H9 (cell line): ENCODE measurements at regions not wholly inside any gene's neighbourhood (a gene's known extent, or its start where the extent isn't known, plus 50 kb on each side); places are given as distances from the start of the nearest gene placed in this dataset.

Experiments used
- DNase-seq: peaks from one replicate; pipeline ENCODE4 v3.0.0-alpha.2; 2017
- H2AFZ ChIP-seq: one replicate; pipeline ENCODE4 v1.6.1; 2013; ENCODE audit warnings: mild to moderate bottlenecking, low read length, control low read depth, moderate library complexity
- H2AK5ac ChIP-seq: 2 replicates; pipeline ENCODE4 v1.6.1; 2013; ENCODE audit warnings: low read length, control low read depth, mixed read lengths; ENCODE audit not compliant: insufficient read length
- H2BK120ac ChIP-seq: one replicate; pipeline ENCODE4 v1.6.1; 2013; ENCODE audit warnings: low read depth, mild to moderate bottlenecking, low read length, control low read depth, inconsistent platforms; ENCODE audit not compliant: poor library complexity, severe bottlenecking
- H2BK12ac ChIP-seq: 2 replicates; pipeline ENCODE4 v1.6.1; 2013; ENCODE audit warnings: low read length, control low read depth, mixed read lengths, low read depth; ENCODE audit not compliant: insufficient read length
- H2BK15ac ChIP-seq: 2 replicates; pipeline ENCODE4 v1.6.1; 2013; ENCODE audit warnings: low read depth, low read length, control low read depth
- H2BK20ac ChIP-seq: one replicate; pipeline ENCODE4 v1.6.1; 2013; ENCODE audit warnings: low read depth, mild to moderate bottlenecking, low read length, control low read depth, inconsistent platforms; ENCODE audit not compliant: poor library complexity, severe bottlenecking
- H2BK5ac ChIP-seq: 2 replicates; pipeline ENCODE4 v1.6.1; 2013; ENCODE audit warnings: low read length, control low read depth, mixed read lengths; ENCODE audit not compliant: insufficient read length
- H3K14ac ChIP-seq: 2 replicates; pipeline ENCODE4 v1.6.1; 2013; ENCODE audit warnings: low read length, control low read depth; ENCODE audit not compliant: insufficient read depth
- H3K18ac ChIP-seq: 2 replicates; pipeline ENCODE4 v1.6.1; 2013; ENCODE audit warnings: low read depth, mild to moderate bottlenecking, mixed read lengths, low read length, control low read depth; ENCODE audit not compliant: insufficient read length
- H3K23ac ChIP-seq: 2 replicates; pipeline ENCODE4 v1.6.1; 2013; ENCODE audit warnings: low read length, control low read depth, mixed read lengths, low read depth; ENCODE audit not compliant: insufficient read length
- H3K23me2 ChIP-seq: 2 replicates; pipeline ENCODE4 v1.6.1; 2013; ENCODE audit warnings: low read depth, mild to moderate bottlenecking, mixed read lengths, low read length, control low read depth; ENCODE audit not compliant: insufficient read length, poor library complexity, severe bottlenecking
- H3K27ac ChIP-seq: 2 replicates; pipeline ENCODE4 v1.5.1; 2013; ENCODE audit warnings: low read length, control low read depth, mixed read lengths, low read depth; ENCODE audit not compliant: insufficient read length
- H3K27me3 ChIP-seq: 2 replicates; pipeline ENCODE4 v1.6.1; 2013; ENCODE audit warnings: low read length, control low read depth, inconsistent platforms; ENCODE audit not compliant: insufficient read depth
- H3K4ac ChIP-seq: 2 replicates; pipeline ENCODE4 v1.6.1; 2013; ENCODE audit warnings: low read depth, mild to moderate bottlenecking, control low read depth, inconsistent platforms, low read length, moderate library complexity
- H3K4me1 ChIP-seq: 2 replicates; pipeline ENCODE4 v1.6.1; 2013; ENCODE audit warnings: low read length, control low read depth, inconsistent platforms; ENCODE audit not compliant: insufficient read depth
- H3K4me2 ChIP-seq: 2 replicates; pipeline ENCODE4 v1.6.1; 2013; ENCODE audit warnings: low read length, control low read depth, mixed read lengths; ENCODE audit not compliant: insufficient read length, insufficient read depth
- H3K56ac ChIP-seq: 2 replicates; pipeline ENCODE4 v1.6.1; 2013; ENCODE audit warnings: low read depth, mild to moderate bottlenecking, mixed read lengths, low read length, control low read depth; ENCODE audit not compliant: insufficient read length
- H3K79me1 ChIP-seq: 2 replicates; pipeline ENCODE4 v1.6.1; 2013; ENCODE audit warnings: low read depth, mild to moderate bottlenecking, moderate library complexity, low read length, control low read depth, inconsistent platforms; ENCODE audit not compliant: insufficient read depth, poor library complexity, severe bottlenecking
- H3K79me2 ChIP-seq: 2 replicates; pipeline ENCODE4 v1.6.1; 2013; ENCODE audit warnings: low read length, control low read depth, inconsistent platforms; ENCODE audit not compliant: insufficient read depth
- H3K9ac ChIP-seq: 2 replicates; pipeline ENCODE4 v1.6.1; 2013; ENCODE audit warnings: low read length, control low read depth, mixed read lengths; ENCODE audit not compliant: insufficient read length; ENCODE audit errors: extremely low read depth
- H3K9me3 ChIP-seq: one replicate; pipeline ENCODE4 v1.6.1; 2013; ENCODE audit warnings: low read depth, low read length, inconsistent platforms; ENCODE audit not compliant: control insufficient read depth
- H3T11ph ChIP-seq: one replicate; pipeline ENCODE4 v1.6.1; 2013; ENCODE audit warnings: mild to moderate bottlenecking, low read length, control low read depth, inconsistent platforms
- H4K20me1 ChIP-seq: one replicate; pipeline ENCODE4 v1.6.1; 2013; ENCODE audit not compliant: control insufficient read depth, insufficient read length, insufficient read depth
- H4K5ac ChIP-seq: 2 replicates; pipeline ENCODE4 v1.6.1; 2013; ENCODE audit warnings: low read depth, mild to moderate bottlenecking, mixed read lengths, low read length, control low read depth; ENCODE audit not compliant: insufficient read length
- H4K8ac ChIP-seq: replicated peaks from 2 replicates; pipeline ENCODE4 v1.6.1; 2013; ENCODE audit warnings: low read length, control low read depth, mixed read lengths, low read depth; ENCODE audit not compliant: insufficient read length
- H4K91ac ChIP-seq: 2 replicates; pipeline ENCODE4 v1.6.1; 2013; ENCODE audit warnings: low read depth, mild to moderate bottlenecking, moderate library complexity, mixed read lengths, low read length, control low read depth; ENCODE audit not compliant: insufficient read length
- H3K27ac Mint-ChIP-seq, 3 experiments: 2 replicates in 2 of 3; 3 replicates in 1 of 3; pipeline ENCODE4 v1.8.0; 2020 to 2021; ENCODE audit warnings: mixed read lengths in 3 of 3, mild to moderate bottlenecking in 1 of 3, moderate library complexity in 1 of 3
- H3K27me3 Mint-ChIP-seq: 2 replicates; pipeline ENCODE4 v1.8.0; 2021; ENCODE audit warnings: low read depth, mild to moderate bottlenecking, moderate library complexity, mixed read lengths
- H3K36me3 Mint-ChIP-seq, 3 experiments: 2 replicates in 2 of 3; 3 replicates in 1 of 3; pipeline ENCODE4 v1.8.0; 2020 to 2021; ENCODE audit warnings: low read depth in 3 of 3, mixed read lengths in 3 of 3; ENCODE audit not compliant: insufficient read depth in 1 of 3
- H3K4me1 Mint-ChIP-seq, 2 experiments: 2 replicates each; pipeline ENCODE4 v1.8.0; 2020; ENCODE audit warnings: mixed read lengths in 2 of 2
- H3K4me3 Mint-ChIP-seq, 2 experiments: 2 replicates in 1 of 2; 3 replicates in 1 of 2; pipeline ENCODE4 v1.8.0; 2020 to 2021; ENCODE audit warnings: mild to moderate bottlenecking in 2 of 2, mixed read lengths in 2 of 2, moderate library complexity in 1 of 2
- H3K9me3 Mint-ChIP-seq, 2 experiments: 2 replicates in 1 of 2; 3 replicates in 1 of 2; pipeline ENCODE4 v1.8.0; 2020; ENCODE audit warnings: mild to moderate bottlenecking in 2 of 2, mixed read lengths in 2 of 2, moderate library complexity in 1 of 2
- WGBS: extraction: QIAGEN DNeasy Blood & Tissue Kit; methylation state at CpG from one replicate; pipeline ENCODE4 v1.1.7; 2013; ENCODE audit warnings: missing lambda C conversion rate, low lambda C conversion rate, mixed read lengths; ENCODE audit not compliant: insufficient read length; ENCODE audit errors: extremely low coverage; 5-methylcytosine and 5-hydroxymethylcytosine counted together
- TF ChIP-seq, protein P1 (sequence below): fragments of 200-600 bp; sonication (generic); conservative IDR thresholded peaks from 3 replicates; pipeline ENCODE4 v1.8.0; 2021; ENCODE audit warnings: antibody characterized with exemption, mild to moderate bottlenecking

DNA sequence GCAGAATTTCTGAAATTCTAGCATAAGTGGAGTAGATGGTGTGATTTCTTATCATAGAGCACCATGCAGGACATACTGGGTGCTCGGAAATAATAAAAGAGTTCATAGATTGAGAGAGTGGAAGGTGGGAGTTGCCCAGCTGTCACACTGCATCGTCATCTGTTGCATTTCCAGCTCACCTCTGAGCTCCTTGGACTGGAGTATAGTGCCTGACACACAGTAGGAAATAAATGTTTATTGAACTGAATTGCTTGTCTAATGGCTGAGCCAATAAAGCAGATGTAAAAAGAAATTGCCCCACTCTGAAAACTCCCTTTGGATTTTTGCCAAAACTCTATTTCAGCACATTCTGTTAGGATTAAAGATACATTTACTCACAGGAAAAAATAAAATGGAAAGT lies 108.9 kb upstream of the UBE2E1 start:
- Histone ChIP-seq H4K20me1 (no peaks in the 10 kb centered on the region), H3K9me3 (no peaks in the 10 kb centered on the region), H3K4ac (no peak overlapping the region), H2BK5ac (no peak overlapping the region), H3K79me2 (no peaks in the 10 kb centered on the region), H2BK20ac (no peak overlapping the region), H2BK12ac (no peak overlapping the region), H2AK5ac (no peak overlapping the region), H3K9ac (no peak overlapping the region), H2BK15ac (no peak overlapping the region; the same call in 1 of the 2 replicates), H3K4me2 (no peak overlapping the region), H3K56ac (no peak overlapping the region), H3K23me2 (no peaks in the 10 kb centered on the region), H3K79me1 (no peaks in the 10 kb centered on the region), H3K27ac (no peak overlapping the region), H3K23ac (no peak overlapping the region), H2BK120ac (no peak overlapping the region), H4K8ac (no peak overlapping the region), H3K4me1 (no peaks in the 10 kb centered on the region), H3K27me3 (no peaks in the 10 kb centered on the region), H3T11ph (no peak overlapping the region), H2AFZ (no peak overlapping the region), H3K18ac (no peak overlapping the region), H4K91ac (no peak overlapping the region), H3K14ac (no peak overlapping the region), H4K5ac (no peak overlapping the region)
- no CpG with 5 or more reads among the region's 2 CpGs for WGBS
- Mint-ChIP-seq H3K27me3 (peaks cover 11% of the 10 kb centered on the region), H3K9me3 (no peaks in the 10 kb centered on the region), H3K36me3 (no peaks in the 10 kb centered on the region), H3K27ac (no peak overlapping the region), H3K4me3 (no peak overlapping the region), H3K4me1 (peaks cover 10 to 13% of the 10 kb centered on the region in 2 experiments)
- TF ChIP-seq, protein P1, sequence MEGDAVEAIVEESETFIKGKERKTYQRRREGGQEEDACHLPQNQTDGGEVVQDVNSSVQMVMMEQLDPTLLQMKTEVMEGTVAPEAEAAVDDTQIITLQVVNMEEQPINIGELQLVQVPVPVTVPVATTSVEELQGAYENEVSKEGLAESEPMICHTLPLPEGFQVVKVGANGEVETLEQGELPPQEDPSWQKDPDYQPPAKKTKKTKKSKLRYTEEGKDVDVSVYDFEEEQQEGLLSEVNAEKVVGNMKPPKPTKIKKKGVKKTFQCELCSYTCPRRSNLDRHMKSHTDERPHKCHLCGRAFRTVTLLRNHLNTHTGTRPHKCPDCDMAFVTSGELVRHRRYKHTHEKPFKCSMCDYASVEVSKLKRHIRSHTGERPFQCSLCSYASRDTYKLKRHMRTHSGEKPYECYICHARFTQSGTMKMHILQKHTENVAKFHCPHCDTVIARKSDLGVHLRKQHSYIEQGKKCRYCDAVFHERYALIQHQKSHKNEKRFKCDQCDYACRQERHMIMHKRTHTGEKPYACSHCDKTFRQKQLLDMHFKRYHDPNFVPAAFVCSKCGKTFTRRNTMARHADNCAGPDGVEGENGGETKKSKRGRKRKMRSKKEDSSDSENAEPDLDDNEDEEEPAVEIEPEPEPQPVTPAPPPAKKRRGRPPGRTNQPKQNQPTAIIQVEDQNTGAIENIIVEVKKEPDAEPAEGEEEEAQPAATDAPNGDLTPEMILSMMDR: no peak
- DNase-seq: no peak
